ENCODE measurements at regions not wholly inside any gene's neighbourhood (a gene's known extent, or its start where the extent isn't known, plus 50 kb on each side); places are given as distances from the start of the nearest gene placed in this dataset.

DNA sequence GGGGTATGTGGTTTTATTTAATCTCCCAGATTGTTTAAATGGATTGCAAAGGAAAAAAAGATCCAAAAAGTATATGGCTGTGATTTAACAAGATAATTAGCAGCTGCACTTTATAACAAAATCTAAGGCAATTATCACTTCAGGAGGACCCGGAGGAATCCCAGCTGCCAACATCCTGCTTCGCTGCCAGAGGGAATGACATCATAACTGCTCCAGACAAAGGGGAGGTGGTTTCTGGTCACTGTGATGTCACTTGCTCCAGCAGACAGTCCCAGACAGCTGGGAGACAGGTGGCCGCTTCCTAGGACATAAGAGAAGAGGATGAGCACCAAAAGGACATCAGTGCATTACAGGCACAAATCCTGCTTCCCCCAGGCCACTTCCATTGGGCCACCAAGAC is 371.0 kb downstream of the BCOR start:
- Histone ChIP-seq H3K27ac (ENCODE audit: low read depth, low read length) (no peak overlapping the region), H3K4me3 (ENCODE audit: low read length in 2 of 2) (no peak overlapping the region), H3K27me3 (ENCODE audit: insufficient read depth, low read length) (no peaks in the 10 kb centered on the region), H3K4me1 (ENCODE audit: insufficient read depth, low read length) (peaks cover 8% of the 10 kb centered on the region), H3K9me3 (ENCODE audit: control insufficient read depth in 1 of 2, low read length in 2 of 2) (no peaks in the 10 kb centered on the region), H3K36me3 (ENCODE audit: insufficient read depth, low read length) (no peaks in the 10 kb centered on the region)
- Mint-ChIP-seq H3K4me1 (peaks cover 6 to 16% (median 13%) of the 10 kb centered on the region in 4 donors), H3K4me3 (no peak overlapping the region), H3K27me3 (peaks cover 0 to 1% of the 10 kb centered on the region in 2 donors), H3K9me3 (peaks cover 0 to 7% (median 0%) of the 10 kb centered on the region in 8 donors), H3K36me3 (no peaks in the 10 kb centered on the region), H3K27ac (no peak overlapping the region)
- CTCF ChIA-PET (ENCODE audit: partially characterized antibody): no interaction called here
- POLR2A ChIA-PET (ENCODE audit: partially characterized antibody): no interaction called here
- DNase-seq: no peak
- intact Hi-C loops (cut with micrococcal nuclease): no loop called here

DNA sequence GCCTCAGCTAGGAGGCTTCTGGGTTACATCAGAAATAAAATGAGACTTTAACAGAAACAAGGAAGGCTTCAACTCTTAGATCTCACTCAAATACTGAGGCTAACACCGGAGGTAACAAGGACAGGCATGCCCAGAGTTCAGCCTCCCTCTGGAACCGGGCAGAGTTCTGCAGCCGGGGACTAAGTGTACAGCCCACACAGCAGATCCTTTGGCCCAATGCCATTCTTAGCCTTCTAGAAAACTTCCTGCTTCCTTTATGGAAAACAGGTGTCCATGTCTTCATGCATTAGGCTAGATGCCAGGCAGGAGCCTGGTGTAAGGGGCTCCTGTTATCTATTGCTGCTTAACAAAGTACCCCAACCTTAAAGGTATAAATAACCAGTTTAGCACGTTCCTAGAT is 369.7 kb downstream of the BCOR start:
- DNase-seq: no peak
- Histone ChIP-seq H3K4me3 (ENCODE audit: low read length in 2 of 2) (no peak overlapping the region), H3K36me3 (ENCODE audit: insufficient read depth, low read length) (no peaks in the 10 kb centered on the region), H3K27me3 (ENCODE audit: insufficient read depth, low read length) (no peaks in the 10 kb centered on the region), H3K9me3 (ENCODE audit: control insufficient read depth in 1 of 2, low read length in 2 of 2) (no peaks in the 10 kb centered on the region), H3K4me1 (ENCODE audit: insufficient read depth, low read length) (peaks cover 8% of the 10 kb centered on the region), H3K27ac (ENCODE audit: low read depth, low read length) (no peak overlapping the region)
- intact Hi-C loops (cut with micrococcal nuclease): no loop called here
- H3K4me1 Mint-ChIP-seq: peaks cover 6 to 16% (median 13%) of the 10 kb centered on the region in 4 donors
- peaks cover 0 to 1% of the 10 kb centered on the region in 2 donors for H3K27me3 Mint-ChIP-seq
- peak overlapping the region in 1 of 7 donors; percentile 11 for H3K27ac Mint-ChIP-seq
- CTCF ChIA-PET (ENCODE audit: partially characterized antibody): no interaction called here
- H3K36me3 Mint-ChIP-seq: no peaks in the 10 kb centered on the region
- no peak overlapping the region for H3K4me3 Mint-ChIP-seq
- H3K9me3 Mint-ChIP-seq: peaks cover 0 to 7% (median 0%) of the 10 kb centered on the region in 8 donors
- POLR2A ChIA-PET (ENCODE audit: partially characterized antibody): no interaction called here

DNA sequence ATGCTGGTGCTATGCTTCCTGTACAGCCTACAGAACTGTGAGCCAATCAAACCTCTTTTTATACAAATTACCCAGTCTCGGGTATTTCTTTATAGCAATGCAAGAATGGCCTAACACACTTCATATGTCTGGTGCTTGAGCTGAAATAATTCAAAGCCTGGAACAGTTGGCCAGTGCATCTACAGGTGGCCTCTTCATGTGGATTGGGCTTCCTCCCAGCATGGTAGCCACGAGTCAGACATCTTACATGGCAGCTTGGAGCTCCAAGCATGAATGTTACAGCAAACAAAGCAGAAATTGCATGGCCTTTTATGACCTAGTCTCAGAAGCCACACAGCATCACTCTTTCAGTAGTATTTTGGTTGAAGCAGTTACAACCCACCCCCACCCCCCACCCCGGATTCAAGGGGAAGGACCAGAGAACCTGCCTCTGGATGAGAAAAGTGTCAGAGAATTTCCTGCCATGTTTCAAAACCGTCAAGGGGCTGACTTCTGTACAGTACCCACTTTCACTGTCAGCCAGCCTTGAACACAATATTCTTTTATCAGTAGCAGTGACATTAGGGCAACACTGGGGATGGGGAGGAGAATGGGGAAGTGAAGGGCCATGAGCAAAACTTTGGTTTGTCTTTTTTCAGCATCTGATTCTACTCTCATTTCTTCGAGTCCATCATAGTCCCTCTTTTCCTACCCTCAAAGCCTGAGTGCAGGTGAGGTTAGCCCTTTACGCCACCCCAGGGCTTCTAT is 368.7 kb downstream of the BCOR start:
- ChIA-PET POLR2A (ENCODE audit: partially characterized antibody) (no interaction called here), CTCF (ENCODE audit: partially characterized antibody) (interaction anchor here (4.1 kb wide), 1 partner anchor 84 kb away, joined by 17 read pairs; no protein-coding TSS in a partner anchor)
- Histone ChIP-seq H3K27ac (ENCODE audit: low read depth, low read length) (no peak overlapping the region), H3K4me3 (ENCODE audit: low read length in 2 of 2) (no peak overlapping the region), H3K4me1 (ENCODE audit: insufficient read depth, low read length) (peaks cover 8% of the 10 kb centered on the region), H3K27me3 (ENCODE audit: insufficient read depth, low read length) (no peaks in the 10 kb centered on the region), H3K9me3 (ENCODE audit: control insufficient read depth in 1 of 2, low read length in 2 of 2) (no peaks in the 10 kb centered on the region), H3K36me3 (ENCODE audit: insufficient read depth, low read length) (no peaks in the 10 kb centered on the region)
- no peak overlapping the region for H3K27ac Mint-ChIP-seq
- peaks cover 0 to 1% of the 10 kb centered on the region in 2 donors for H3K27me3 Mint-ChIP-seq
- intact Hi-C loops (cut with micrococcal nuclease): no loop called here
- peaks cover 0 to 7% (median 0%) of the 10 kb centered on the region in 8 donors for H3K9me3 Mint-ChIP-seq
- H3K36me3 Mint-ChIP-seq: no peaks in the 10 kb centered on the region
- no peak overlapping the region for H3K4me3 Mint-ChIP-seq
- H3K4me1 Mint-ChIP-seq: peaks cover 6 to 16% (median 13%) of the 10 kb centered on the region in 4 donors
- DNase-seq: no peak

DNA sequence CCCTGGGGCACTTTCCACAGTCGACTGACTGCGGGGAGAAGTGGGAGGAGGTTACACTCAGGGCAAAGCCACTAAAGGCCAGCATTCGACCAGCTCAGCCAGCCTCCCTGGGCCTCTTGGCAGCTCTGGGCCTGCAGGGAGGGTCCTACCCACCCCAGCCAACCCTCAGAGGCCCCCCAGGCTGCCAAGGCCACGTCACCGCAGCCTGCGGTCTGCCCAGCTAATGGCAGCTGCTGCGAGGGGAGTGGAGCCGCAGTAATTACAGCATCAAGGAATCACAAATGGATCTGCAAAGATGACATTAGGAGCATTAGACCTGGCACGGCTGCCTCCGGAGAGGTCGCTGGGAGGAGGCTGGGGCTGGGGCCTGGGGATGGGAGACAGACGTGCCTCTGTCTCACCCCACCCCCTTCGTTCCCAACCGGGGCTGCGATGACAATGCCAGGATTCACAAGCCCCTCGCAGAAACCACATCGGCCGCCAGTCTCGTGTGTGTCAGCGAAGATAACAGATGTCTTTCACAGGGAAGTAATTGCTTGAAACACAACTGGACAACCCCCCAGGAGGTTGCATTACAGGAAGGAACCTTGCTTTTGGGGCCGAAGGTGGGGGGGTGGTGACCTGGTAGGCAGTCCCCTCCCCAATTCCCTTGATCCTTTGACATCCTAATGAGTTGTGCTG is 367.6 kb downstream of the BCOR start:
- H3K27me3 Mint-ChIP-seq: no peaks in the 10 kb centered on the region
- no peak overlapping the region for H3K4me3 Mint-ChIP-seq
- intact Hi-C loops (cut with micrococcal nuclease): loop anchor here (1.0 to 5.0 kb wide), 7 partner anchors 42 to 537 kb away; no protein-coding TSS in a partner anchor

DNA sequence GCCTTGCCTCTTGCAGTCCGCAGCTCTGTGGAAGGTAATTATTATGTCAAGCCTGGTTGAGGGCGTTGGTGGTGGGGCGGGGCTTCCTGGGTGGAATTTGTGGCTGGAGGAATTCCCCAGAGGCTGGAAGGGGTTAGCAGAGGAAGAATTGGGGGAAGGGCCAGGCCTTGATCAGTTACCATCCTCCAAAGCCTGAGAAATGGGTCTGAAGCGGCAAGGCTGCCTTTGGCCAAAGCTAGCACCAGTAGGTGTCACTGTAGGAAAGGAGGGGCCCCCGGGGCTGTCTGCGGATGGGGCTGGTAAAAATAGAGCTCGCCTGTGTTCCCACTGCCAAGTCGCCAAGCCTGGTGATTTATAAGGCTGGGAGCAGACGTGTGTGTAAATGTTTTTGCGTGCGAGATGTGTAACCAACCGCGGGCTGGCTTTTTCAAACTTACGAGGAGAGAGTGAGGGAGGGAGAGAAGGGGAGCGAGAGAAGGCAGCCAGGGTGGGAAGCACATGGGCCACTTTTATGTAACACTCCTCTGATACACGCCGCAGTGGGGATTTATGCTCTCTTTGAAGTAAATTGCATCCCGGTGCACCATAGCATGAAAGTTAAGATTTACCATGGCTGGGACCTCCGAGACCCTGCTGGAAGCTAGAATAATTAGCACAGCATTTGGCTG is 367.0 kb downstream of the BCOR start:
- intact Hi-C loops (cut with micrococcal nuclease): loop anchor here (1.0 to 5.0 kb wide), 7 partner anchors 42 to 537 kb away; no protein-coding TSS in a partner anchor
- Mint-ChIP-seq H3K27ac (peak overlapping the region in 3 of 7 donors; percentile 59 to 79 (median 70)), H3K27me3 (no peaks in the 10 kb centered on the region), H3K4me3 (peak overlapping the region in 2 of 8 donors; percentile 46 to 65), H3K4me1 (peaks cover 4 to 7% (median 5%) of the 10 kb centered on the region in 4 donors), H3K9me3 (peaks cover 0 to 7% (median 0%) of the 10 kb centered on the region in 8 donors), H3K36me3 (no peaks in the 10 kb centered on the region)
- no peak overlapping the region for H3K27ac ChIP-seq (ENCODE audit: low read depth, low read length)
- peak; percentile 35 to 61 (median 44) for DNase-seq
- no peaks in the 10 kb centered on the region for H3K36me3 ChIP-seq (ENCODE audit: insufficient read depth, low read length)
- H3K27me3 ChIP-seq (ENCODE audit: insufficient read depth, low read length): no peaks in the 10 kb centered on the region
- H3K9me3 ChIP-seq (ENCODE audit: control insufficient read depth in 1 of 2, low read length in 2 of 2): no peaks in the 10 kb centered on the region
- ChIA-PET CTCF (ENCODE audit: partially characterized antibody) (interaction anchor here (0.6 to 4.1 kb wide), 18 partner anchors 13 to 813 kb away, joined by 3 to 17 read pairs (median 3); no protein-coding TSS in a partner anchor), POLR2A (ENCODE audit: partially characterized antibody) (interaction anchor here (1.0 to 1.1 kb wide), 2 partner anchors 283 to 446 kb away, joined by 3 to 4 read pairs; no protein-coding TSS in a partner anchor)
- peaks cover 8% of the 10 kb centered on the region for H3K4me1 ChIP-seq (ENCODE audit: insufficient read depth, low read length)
- no peak overlapping the region for H3K4me3 ChIP-seq (ENCODE audit: low read length in 2 of 2)

More for the DNA sequence above, 367.6 kb downstream of the BCOR start:
- H3K9me3 Mint-ChIP-seq: peaks cover 0 to 7% (median 0%) of the 10 kb centered on the region in 8 donors
- CTCF ChIA-PET (ENCODE audit: partially characterized antibody): interaction anchor here (0.6 to 4.1 kb wide), 10 partner anchors 14 to 742 kb away, joined by 3 to 17 read pairs (median 6); no protein-coding TSS in a partner anchor
- peaks cover 4 to 8% (median 6%) of the 10 kb centered on the region in 4 donors for H3K4me1 Mint-ChIP-seq
- POLR2A ChIA-PET (ENCODE audit: partially characterized antibody): interaction anchor here (1.0 to 1.1 kb wide), 2 partner anchors 284 to 447 kb away, joined by 3 to 4 read pairs; no protein-coding TSS in a partner anchor
- H3K9me3 ChIP-seq (ENCODE audit: control insufficient read depth in 1 of 2, low read length in 2 of 2): no peaks in the 10 kb centered on the region
- H3K4me3 ChIP-seq (ENCODE audit: low read length in 2 of 2): no peak overlapping the region
- H3K36me3 ChIP-seq (ENCODE audit: insufficient read depth, low read length): no peaks in the 10 kb centered on the region
- DNase-seq: no peak
- peaks cover 8% of the 10 kb centered on the region for H3K4me1 ChIP-seq (ENCODE audit: insufficient read depth, low read length)
- H3K27me3 ChIP-seq (ENCODE audit: insufficient read depth, low read length): no peaks in the 10 kb centered on the region
- H3K36me3 Mint-ChIP-seq: no peaks in the 10 kb centered on the region
- H3K27ac Mint-ChIP-seq: peak overlapping the region in 1 of 7 donors; percentile 79
- no peak overlapping the region for H3K27ac ChIP-seq (ENCODE audit: low read depth, low read length)

DNA sequence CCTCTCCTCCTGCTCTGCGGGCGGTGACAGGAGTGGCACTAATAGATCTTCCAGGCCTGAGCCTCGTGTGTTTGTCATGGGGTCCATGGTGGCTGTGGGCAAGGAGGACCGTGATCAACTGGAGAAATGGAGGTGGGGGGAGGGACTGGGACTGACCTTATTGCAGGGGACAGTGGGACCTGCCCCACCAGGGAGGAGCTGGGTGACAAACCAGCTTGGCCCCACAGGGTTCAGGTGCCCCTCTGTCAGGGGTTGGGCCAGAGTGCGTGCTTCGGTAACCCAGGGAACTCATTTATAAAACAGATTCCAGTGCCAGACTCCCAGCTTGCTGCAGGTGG is 366.5 kb downstream of the BCOR start:
- no peak for DNase-seq
- Mint-ChIP-seq H3K4me3 (no peak overlapping the region), H3K4me1 (peaks cover 4 to 7% (median 5%) of the 10 kb centered on the region in 4 donors), H3K27ac (peak overlapping the region in 2 of 7 donors; percentile 30 to 59), H3K36me3 (no peaks in the 10 kb centered on the region), H3K27me3 (no peaks in the 10 kb centered on the region), H3K9me3 (peaks cover 0 to 7% (median 0%) of the 10 kb centered on the region in 8 donors)
- peaks cover 8% of the 10 kb centered on the region for H3K4me1 ChIP-seq (ENCODE audit: insufficient read depth, low read length)
- H3K4me3 ChIP-seq (ENCODE audit: low read length in 2 of 2): no peak overlapping the region
- H3K27ac ChIP-seq (ENCODE audit: low read depth, low read length): no peak overlapping the region
- H3K27me3 ChIP-seq (ENCODE audit: insufficient read depth, low read length): no peaks in the 10 kb centered on the region
- POLR2A ChIA-PET (ENCODE audit: partially characterized antibody): interaction anchor here (1.0 to 1.1 kb wide), 2 partner anchors 282 to 446 kb away, joined by 3 to 4 read pairs; no protein-coding TSS in a partner anchor
- no peaks in the 10 kb centered on the region for H3K36me3 ChIP-seq (ENCODE audit: insufficient read depth, low read length)
- intact Hi-C loops (cut with micrococcal nuclease): loop anchor here (5.0 kb wide), 5 partner anchors 41 to 441 kb away; no protein-coding TSS in a partner anchor
- CTCF ChIA-PET (ENCODE audit: partially characterized antibody): interaction anchor here (0.6 to 4.1 kb wide), 17 partner anchors 13 to 813 kb away, joined by 3 to 17 read pairs (median 3); no protein-coding TSS in a partner anchor
- no peaks in the 10 kb centered on the region for H3K9me3 ChIP-seq (ENCODE audit: control insufficient read depth in 1 of 2, low read length in 2 of 2)

Data from CD4-positive, alpha-beta memory T cell (primary cell).